CD14-positive monocyte (primary cell): ENCODE measurements at regions not wholly inside any gene's neighbourhood (a gene's known extent, or its start where the extent isn't known, plus 50 kb on each side); places are given as distances from the start of the nearest gene placed in this dataset.

Experiments
- DNase-seq, 3 donors: peaks; one replicate each; pipeline ENCODE4 v3.0.0-alpha.2; 2011 to 2022
- H2AFZ ChIP-seq: 2 replicates; pipeline ENCODE4 v1.6.0; 2012; ENCODE audit warnings: mild to moderate bottlenecking, low read depth, low read length, inconsistent platforms; ENCODE audit not compliant: insufficient read depth, poor library complexity, severe bottlenecking
- H3K27ac ChIP-seq, 2 donors: 1 replicate in 1 of 2; 2 replicates in 1 of 2; pipeline ENCODE4 v1.5.1; 2012 to 2013; ENCODE audit warnings: low read length in 2 of 2, control low read depth in 1 of 2, inconsistent platforms in 1 of 2, low read depth in 1 of 2, mild to moderate bottlenecking in 1 of 2
- H3K27me3 ChIP-seq, 2 donors: one replicate each; pipeline versions ENCODE4 v1.6.0 to v1.6.1; 2011 to 2013; ENCODE audit warnings: low read length in 2 of 2; ENCODE audit not compliant: control insufficient read depth in 2 of 2, insufficient read depth in 2 of 2
- H3K36me3 ChIP-seq, 2 donors: replicated peaks in 1 of 2; 1 replicate in 1 of 2; 2 replicates in 1 of 2; pipeline versions ENCODE4 v1.5.1 to v1.6.1; 2012 to 2013; ENCODE audit warnings: low read length in 2 of 2, control low read depth in 1 of 2, inconsistent platforms in 1 of 2, mild to moderate bottlenecking in 1 of 2; ENCODE audit not compliant: insufficient read depth in 2 of 2, control insufficient read depth in 1 of 2
- H3K4me1 ChIP-seq, 2 donors: 1 replicate in 1 of 2; 2 replicates in 1 of 2; pipeline versions ENCODE4 v1.5.1 to v1.6.1; 2012 to 2013; ENCODE audit warnings: low read length in 2 of 2, control low read depth in 1 of 2, inconsistent platforms in 1 of 2, mild to moderate bottlenecking in 1 of 2, moderate library complexity in 1 of 2; ENCODE audit not compliant: insufficient read depth in 2 of 2, control insufficient read depth in 1 of 2
- H3K4me2 ChIP-seq: replicated peaks from 2 replicates; pipeline ENCODE3; 2012; ENCODE audit warnings: low read length, moderate library complexity, mild to moderate bottlenecking; ENCODE audit not compliant: poor library complexity, severe bottlenecking; ENCODE audit errors: extremely low read depth
- H3K4me3 ChIP-seq, 3 experiments: fragments of 200-600 bp in 1 of 3; sonication (generic) in 1 of 3; replicated peaks in 1 of 3; 1 replicate in 2 of 3; 2 replicates in 1 of 3; pipeline ENCODE4 v1.5.1; 2011 to 2013; ENCODE audit warnings: low read length in 3 of 3, mild to moderate bottlenecking in 3 of 3, control low read depth in 2 of 3, low read depth in 2 of 3, inconsistent platforms in 1 of 3, moderate library complexity in 1 of 3
- H3K79me2 ChIP-seq: 2 replicates; pipeline ENCODE4 v1.6.0; 2012; ENCODE audit warnings: mild to moderate bottlenecking, control low read depth, inconsistent platforms, low read length, moderate library complexity; ENCODE audit not compliant: insufficient read depth
- H3K9ac ChIP-seq: 2 replicates; pipeline ENCODE4 v1.6.0; 2017; ENCODE audit warnings: low read length, mild to moderate bottlenecking; ENCODE audit not compliant: insufficient read depth, poor library complexity, severe bottlenecking
- H3K9me3 ChIP-seq, 2 donors: replicated peaks in 1 of 2; 1 replicate in 1 of 2; 2 replicates in 1 of 2; pipeline versions ENCODE4 v1.5.1 to v1.6.1; 2012 to 2013; ENCODE audit warnings: low read length in 2 of 2, control low read depth in 1 of 2; ENCODE audit not compliant: control insufficient read depth in 1 of 2, insufficient read depth in 1 of 2
- H4K20me1 ChIP-seq: 2 replicates; pipeline ENCODE4 v1.6.0; 2012; ENCODE audit warnings: mild to moderate bottlenecking, low read length, control low read depth, moderate library complexity; ENCODE audit not compliant: insufficient read depth
- H3K27ac Mint-ChIP-seq, 7 donors: one replicate each; pipeline ENCODE4 v1.8.0; 2020; ENCODE audit warnings: mild to moderate bottlenecking in 7 of 7, mixed read lengths in 7 of 7, moderate library complexity in 6 of 7, inconsistent platforms in 2 of 7
- H3K27me3 Mint-ChIP-seq, 3 donors: one replicate each; pipeline ENCODE4 v1.8.0; 2021 to 2022; ENCODE audit warnings: low read depth in 3 of 3, mild to moderate bottlenecking in 3 of 3, mixed read lengths in 3 of 3, moderate library complexity in 3 of 3, inconsistent platforms in 1 of 3
- H3K36me3 Mint-ChIP-seq, 2 donors: one replicate each; pipeline ENCODE4 v1.8.0; 2020; ENCODE audit warnings: mixed read lengths in 2 of 2, inconsistent platforms in 1 of 2, mild to moderate bottlenecking in 1 of 2
- H3K4me1 Mint-ChIP-seq: one replicate; pipeline ENCODE4 v1.8.0; 2020; ENCODE audit warnings: mild to moderate bottlenecking, mixed read lengths
- H3K4me3 Mint-ChIP-seq, 2 donors: one replicate each; pipeline ENCODE4 v1.8.0; 2020; ENCODE audit warnings: mild to moderate bottlenecking in 2 of 2, mixed read lengths in 2 of 2, moderate library complexity in 1 of 2
- H3K9me3 Mint-ChIP-seq, 7 donors: one replicate each; pipeline ENCODE4 v1.8.0; 2020 to 2022; ENCODE audit warnings: mixed read lengths in 7 of 7, mild to moderate bottlenecking in 6 of 7, moderate library complexity in 6 of 7, inconsistent platforms in 2 of 7
- CTCF ChIP-seq: fragments of 200-600 bp; IDR thresholded peaks from one replicate; pipeline ENCODE4 v1.8.0; 2022; ENCODE audit warnings: antibody characterized with exemption, mild to moderate bottlenecking
- WGBS: methylation state at CpG from one replicate; pipeline ENCODE4 v1.1.5; 2013; ENCODE audit warnings: missing lambda C conversion rate; ENCODE audit not compliant: insufficient coverage; 5-methylcytosine and 5-hydroxymethylcytosine counted together
- intact Hi-C, 2 donors: fragments of 100-400 bp; cut with micrococcal nuclease; formaldehyde crosslinking; loops; one replicate each; pipeline versions ENCODE4 v1.15.0 to v1.15.1; 2023

- Mint-ChIP-seq H3K36me3 (peaks cover 0 to 2% of the 10 kb centered on the region in 2 donors), H3K4me3 (no peak overlapping the region), H3K4me1 (peaks cover 58% of the 10 kb centered on the region), H3K27ac (peak overlapping the region; percentile 69 to 99 (median 91)), H3K9me3 (no peaks in the 10 kb centered on the region), H3K27me3 (peaks cover 4 to 25% (median 14%) of the 10 kb centered on the region in 3 donors)
- H3K4me1 ChIP-seq, result peaks cover 28 to 46% of the 10 kb centered on the region in 2 donors
- H3K79me2 ChIP-seq, result no peaks in the 10 kb centered on the region
- no peaks in the 10 kb centered on the region for H3K27me3 ChIP-seq
- no peak overlapping the region for H3K4me2 ChIP-seq
- WGBS, result 92% methylated on average over 12 of the region's 13 CpGs
- no peaks in the 10 kb centered on the region for H4K20me1 ChIP-seq
- DNase-seq, result no peak
- H3K9ac ChIP-seq, result no peak overlapping the region
- peak overlapping the region in 1 of 2 donors; percentile 55 for H3K27ac ChIP-seq
- intact Hi-C loops, result loop anchor here (10.0 kb wide), 3 partner anchors 108 to 268 kb away; no protein-coding TSS in a partner anchor
- H3K36me3 ChIP-seq, result no peaks in the 10 kb centered on the region
- H2AFZ ChIP-seq, result no peak overlapping the region
- H3K4me3 ChIP-seq, result no peak overlapping the region
- H3K9me3 ChIP-seq, result no peaks in the 10 kb centered on the region
- no peak for TF ChIP-seq CTCF
These were observed 91.7 kb upstream of the ZMIZ1 start for GRCh38 chr10:78976825-78977755.

DNA sequence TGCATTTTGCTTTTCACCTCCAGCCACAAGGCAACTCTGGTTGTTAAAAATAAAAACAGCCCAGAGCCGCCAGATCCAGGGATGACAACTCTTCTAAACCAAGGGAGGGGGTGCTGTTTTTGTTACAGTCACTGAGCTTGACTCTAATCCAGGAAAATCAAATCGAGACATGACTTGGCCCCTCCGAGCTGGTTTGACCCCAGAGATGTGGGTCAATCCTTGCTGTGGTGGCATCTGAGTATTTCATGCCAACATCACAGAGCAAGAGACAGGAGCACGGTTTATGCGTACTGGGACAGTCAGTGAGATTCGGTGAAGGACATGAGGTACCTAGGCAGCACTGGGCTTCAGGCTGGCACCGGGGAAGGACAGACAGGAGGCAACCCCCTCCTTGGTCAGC is 88.8 kb upstream of the ZMIZ1 start:
- no peak overlapping the region for H3K9ac ChIP-seq
- H3K36me3 Mint-ChIP-seq, result no peaks in the 10 kb centered on the region
- H3K27ac Mint-ChIP-seq, result peak overlapping the region in 1 of 7 donors; percentile 31
- H3K9me3 Mint-ChIP-seq, result no peaks in the 10 kb centered on the region
- H3K27me3 Mint-ChIP-seq, result peaks cover 4 to 13% (median 10%) of the 10 kb centered on the region in 3 donors
- no peak for DNase-seq
- TF ChIP-seq CTCF, result no peak
- peaks cover 44% of the 10 kb centered on the region for H3K4me1 Mint-ChIP-seq
- no peak overlapping the region for H3K4me3 ChIP-seq
- intact Hi-C loops, result loop anchor here (10.0 kb wide), 3 partner anchors 105 to 265 kb away; no protein-coding TSS in a partner anchor
- no peaks in the 10 kb centered on the region for H3K27me3 ChIP-seq
- no peak overlapping the region for H3K27ac ChIP-seq
- 82% methylated on average over 4 of the region's 7 CpGs for WGBS
- peaks cover 11 to 25% of the 10 kb centered on the region in 2 donors for H3K4me1 ChIP-seq
- no peak overlapping the region for H2AFZ ChIP-seq
- H3K79me2 ChIP-seq, result no peaks in the 10 kb centered on the region
- no peak overlapping the region for H3K4me2 ChIP-seq
- no peaks in the 10 kb centered on the region for H3K36me3 ChIP-seq
- peak overlapping the region in 1 of 2 donors; percentile 26 for H3K4me3 Mint-ChIP-seq
- no peaks in the 10 kb centered on the region for H4K20me1 ChIP-seq
- H3K9me3 ChIP-seq, result no peaks in the 10 kb centered on the region
